22Rv1 (cell line): ENCODE measurements at regions not wholly inside any gene's neighbourhood (a gene's known extent, or its start where the extent isn't known, plus 50 kb on each side); places are given as distances from the start of the nearest gene placed in this dataset.

Experiments
- H3K27ac ChIP-seq: fragments of 450-650 bp; 2 replicates; pipeline ENCODE4 v1.5.1; 2017
- ZFX ChIP-seq: fragments of 450-650 bp; IDR thresholded peaks from 2 replicates; pipeline ENCODE4 v1.6.1; 2017; ENCODE audit warnings: antibody characterized with exemption, borderline replicate concordance
- TF ChIP-seq, protein P1 (sequence below): fragments of 450-650 bp; IDR thresholded peaks from 2 replicates; pipeline ENCODE4 v1.5.1; 2017; ENCODE audit warnings: mild to moderate bottlenecking

DNA sequence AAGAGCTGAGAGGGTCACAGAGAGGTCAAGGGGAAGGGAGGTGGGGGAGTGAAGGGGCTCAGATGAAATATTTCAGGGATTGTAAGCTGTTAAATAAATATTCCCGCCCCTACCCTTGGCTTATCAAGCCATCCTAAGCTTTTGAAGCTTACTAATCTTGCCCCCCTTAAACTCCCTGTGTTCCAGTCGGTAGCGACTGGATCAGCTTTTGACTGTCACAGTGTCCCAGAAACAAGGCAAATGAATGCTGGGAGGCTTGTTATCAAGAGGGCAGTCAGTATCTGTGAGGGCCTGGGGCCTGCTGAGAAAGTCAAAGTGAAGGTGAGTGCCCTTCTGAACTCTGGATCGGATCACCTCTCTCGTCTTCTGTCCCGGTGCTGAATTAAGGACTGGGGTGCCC lies 128.1 kb downstream of the DACT1 start:
- TF ChIP-seq ZFX, result no peak
- TF ChIP-seq, protein P1, sequence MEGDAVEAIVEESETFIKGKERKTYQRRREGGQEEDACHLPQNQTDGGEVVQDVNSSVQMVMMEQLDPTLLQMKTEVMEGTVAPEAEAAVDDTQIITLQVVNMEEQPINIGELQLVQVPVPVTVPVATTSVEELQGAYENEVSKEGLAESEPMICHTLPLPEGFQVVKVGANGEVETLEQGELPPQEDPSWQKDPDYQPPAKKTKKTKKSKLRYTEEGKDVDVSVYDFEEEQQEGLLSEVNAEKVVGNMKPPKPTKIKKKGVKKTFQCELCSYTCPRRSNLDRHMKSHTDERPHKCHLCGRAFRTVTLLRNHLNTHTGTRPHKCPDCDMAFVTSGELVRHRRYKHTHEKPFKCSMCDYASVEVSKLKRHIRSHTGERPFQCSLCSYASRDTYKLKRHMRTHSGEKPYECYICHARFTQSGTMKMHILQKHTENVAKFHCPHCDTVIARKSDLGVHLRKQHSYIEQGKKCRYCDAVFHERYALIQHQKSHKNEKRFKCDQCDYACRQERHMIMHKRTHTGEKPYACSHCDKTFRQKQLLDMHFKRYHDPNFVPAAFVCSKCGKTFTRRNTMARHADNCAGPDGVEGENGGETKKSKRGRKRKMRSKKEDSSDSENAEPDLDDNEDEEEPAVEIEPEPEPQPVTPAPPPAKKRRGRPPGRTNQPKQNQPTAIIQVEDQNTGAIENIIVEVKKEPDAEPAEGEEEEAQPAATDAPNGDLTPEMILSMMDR, result no peak
- no peak overlapping the region for H3K27ac ChIP-seq

DNA sequence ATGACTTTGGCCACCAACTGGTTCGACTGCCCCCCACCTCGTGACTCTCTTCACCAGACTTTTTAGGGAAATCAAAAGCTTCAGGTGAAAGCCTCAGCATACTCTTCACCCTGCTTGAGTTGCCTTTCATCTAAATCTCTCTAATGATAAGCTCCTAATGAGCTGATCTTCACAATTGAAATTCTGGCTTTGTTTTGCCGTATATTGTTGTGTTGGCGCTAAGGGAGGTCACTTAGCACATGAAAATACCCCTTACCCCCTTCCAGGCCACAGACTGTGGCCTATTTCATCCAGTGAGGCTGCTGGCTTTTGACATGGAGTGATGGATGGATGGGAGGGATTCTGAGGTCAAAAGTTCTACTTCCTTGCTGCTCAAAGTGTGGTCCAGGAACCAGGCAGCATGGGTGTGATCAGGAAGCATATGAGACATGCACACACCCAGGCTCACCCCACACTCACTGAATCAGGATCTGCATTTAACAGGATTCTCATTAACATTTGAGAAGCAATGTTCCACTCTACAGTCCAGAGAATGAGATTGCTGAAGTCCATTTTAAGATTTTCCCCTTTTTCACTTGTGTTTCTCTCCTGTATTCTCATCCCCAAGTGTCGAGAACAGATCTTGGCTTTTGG lies 131.4 kb downstream of the DACT1 start:
- no peak for TF ChIP-seq ZFX
- H3K27ac ChIP-seq, result no peak overlapping the region

GRCh38 chr14:58769771-58770170 lies 132.0 kb downstream of the DACT1 start:
- TF ChIP-seq ZFX, result no peak
- TF ChIP-seq, protein P1, result no peak
- H3K27ac ChIP-seq, result no peak overlapping the region

- no peak for TF ChIP-seq ZFX
- TF ChIP-seq, protein P1, result no peak
- H3K27ac ChIP-seq, result no peak overlapping the region
These were observed 132.8 kb downstream of the DACT1 start for GRCh38 chr14:58770491-58770982.

DNA sequence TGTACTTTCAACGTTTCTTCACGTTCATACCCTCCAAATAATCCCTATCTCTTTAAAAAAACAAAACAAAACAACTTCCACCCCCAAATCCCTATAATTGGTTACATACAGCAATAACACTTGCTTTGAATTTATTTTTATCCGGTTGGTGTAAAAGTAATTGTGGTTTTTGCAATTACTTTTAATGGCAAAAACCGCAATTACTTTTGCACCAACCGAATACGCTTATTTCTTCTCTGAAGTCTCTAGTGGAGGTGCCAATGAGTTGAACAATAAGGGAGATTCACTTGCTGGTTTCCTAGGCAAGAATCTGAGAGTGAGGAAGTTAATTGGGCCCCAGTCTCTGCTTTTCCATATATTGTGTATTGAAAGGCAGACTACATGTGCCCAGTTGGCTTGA lies 133.3 kb downstream of the DACT1 start:
- TF ChIP-seq, protein P1, result no peak
- no peak for TF ChIP-seq ZFX
- no peak overlapping the region for H3K27ac ChIP-seq

- H3K27ac ChIP-seq, result no peak overlapping the region
- TF ChIP-seq, protein P1, result no peak
- no peak for TF ChIP-seq ZFX
These were observed 134.4 kb downstream of the DACT1 start for GRCh38 chr14:58772116-58772515.

DNA sequence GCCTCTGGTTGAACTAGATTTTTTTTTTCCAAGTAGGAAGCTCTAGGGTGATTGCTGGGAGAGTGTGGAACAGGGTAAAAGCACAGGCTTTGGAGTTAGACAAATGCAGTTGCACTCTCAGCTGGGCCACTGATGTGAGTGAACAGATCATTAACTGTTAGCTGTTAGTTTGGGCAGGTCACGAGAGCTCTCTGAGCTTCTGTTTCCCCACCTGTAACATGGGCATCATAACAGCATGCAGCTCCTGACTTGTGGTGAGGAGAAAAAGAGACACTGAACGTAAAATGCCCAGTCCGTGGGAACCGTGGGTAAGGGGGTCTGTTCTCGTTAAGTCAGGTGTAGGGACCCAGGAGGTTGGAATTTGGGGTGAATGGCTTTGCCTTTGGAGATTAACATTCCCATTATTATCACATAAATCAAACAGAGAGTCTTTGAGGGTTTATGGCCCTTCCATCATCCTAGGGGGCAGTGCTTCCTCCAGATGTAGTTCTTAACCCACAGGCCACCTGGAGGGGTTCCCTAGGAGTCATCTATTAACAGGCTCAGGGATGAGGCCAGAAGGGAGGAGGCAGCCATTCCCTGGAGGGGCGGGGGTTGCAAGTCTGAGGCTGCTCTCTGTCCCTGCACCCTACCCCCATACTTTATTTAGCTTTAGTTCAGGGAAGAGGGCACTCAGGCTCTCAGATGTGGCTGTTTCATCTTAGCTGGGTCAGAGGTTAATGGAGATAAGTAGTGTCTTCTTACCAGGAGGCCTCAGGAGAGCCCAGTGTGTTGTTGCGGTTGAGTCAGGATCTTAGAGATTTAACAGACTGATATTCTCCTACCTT lies 135.2 kb downstream of the DACT1 start:
- H3K27ac ChIP-seq, result no peak overlapping the region
- TF ChIP-seq ZFX, result no peak
- TF ChIP-seq, protein P1, result no peak
